Activated naive CD8-positive, alpha-beta T cell treated with anti-CD3 and anti-CD28 coated beads, Interleukin-2, amount 50 U/mL, for 24 hours (primary cell): ENCODE measurements at regions not wholly inside any gene's neighbourhood (a gene's known extent, or its start where the extent isn't known, plus 50 kb on each side); places are given as distances from the start of the nearest gene placed in this dataset.

Experiments used
- ATAC-seq: fragments of 150-1000 bp; cut with Tn5 transposase; one replicate; pipeline ENCODE4 v1.10.0; 2021
- DNase-seq: peaks from one replicate; pipeline ENCODE4 v3.0.0; 2021
- H3K27ac Mint-ChIP-seq: one replicate; pipeline ENCODE4 v1.8.0; 2021; ENCODE audit warnings: mild to moderate bottlenecking, mixed read lengths
- H3K27me3 Mint-ChIP-seq: one replicate; pipeline ENCODE4 v1.8.0; 2021; ENCODE audit warnings: mixed read lengths
- H3K36me3 Mint-ChIP-seq: one replicate; pipeline ENCODE4 v1.8.0; 2021; ENCODE audit warnings: low read depth, mixed read lengths
- H3K4me1 Mint-ChIP-seq: one replicate; pipeline ENCODE4 v1.8.0; 2021; ENCODE audit warnings: mixed read lengths
- H3K4me3 Mint-ChIP-seq: one replicate; pipeline ENCODE4 v1.8.0; 2021; ENCODE audit warnings: mild to moderate bottlenecking, moderate library complexity, mixed read lengths
- H3K9me3 Mint-ChIP-seq: one replicate; pipeline ENCODE4 v1.8.0; 2021; ENCODE audit warnings: mixed read lengths

DNA sequence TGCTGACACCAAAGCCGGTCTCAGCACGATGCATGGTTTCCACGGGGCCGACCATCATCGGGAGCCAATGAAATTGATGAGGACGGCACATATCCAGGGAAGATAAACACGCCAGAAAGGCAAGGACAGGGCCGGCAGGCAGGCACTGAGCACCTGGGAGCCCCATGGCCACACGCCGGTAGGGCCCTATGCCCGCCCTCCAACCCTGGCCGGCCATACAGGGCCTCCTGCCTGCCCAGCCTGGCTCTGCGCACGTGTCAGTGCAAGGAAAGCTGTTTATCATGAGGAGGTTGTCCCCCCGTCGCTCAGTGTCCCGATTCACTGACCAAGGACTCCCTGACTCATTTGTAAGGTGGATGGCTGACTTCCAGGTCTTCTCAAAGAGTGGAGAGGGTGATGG lies 237.5 kb downstream of the GLI2 start:
- Mint-ChIP-seq H3K27me3 (no peaks in the 10 kb centered on the region), H3K36me3 (no peaks in the 10 kb centered on the region), H3K4me3 (no peak overlapping the region), H3K4me1 (no peaks in the 10 kb centered on the region), H3K9me3 (no peaks in the 10 kb centered on the region), H3K27ac (no peak overlapping the region)
- DNase-seq (no peak), ATAC-seq (no peak)

- no peaks in the 10 kb centered on the region for H3K4me1 Mint-ChIP-seq
Observed at GRCh38 chr2:120974950-120975349, 239.3 kb downstream of the GLI2 start.

GRCh38 chr2:120976501-120977307 lies 241.0 kb downstream of the GLI2 start:
- DNase-seq (no peak), ATAC-seq (no peak)
- Mint-ChIP-seq H3K36me3 (no peaks in the 10 kb centered on the region), H3K4me3 (no peak overlapping the region), H3K9me3 (no peaks in the 10 kb centered on the region), H3K27ac (no peak overlapping the region), H3K27me3 (no peaks in the 10 kb centered on the region), H3K4me1 (no peaks in the 10 kb centered on the region)

More at GRCh38 chr2:120974950-120975349, 239.3 kb downstream of the GLI2 start:
- no peak overlapping the region for H3K4me3 Mint-ChIP-seq
- no peak overlapping the region for H3K27ac Mint-ChIP-seq
- DNase-seq (no peak), ATAC-seq (no peak)
- H3K27me3 Mint-ChIP-seq = no peaks in the 10 kb centered on the region
- H3K36me3 Mint-ChIP-seq = no peaks in the 10 kb centered on the region
- H3K9me3 Mint-ChIP-seq = no peaks in the 10 kb centered on the region

DNA sequence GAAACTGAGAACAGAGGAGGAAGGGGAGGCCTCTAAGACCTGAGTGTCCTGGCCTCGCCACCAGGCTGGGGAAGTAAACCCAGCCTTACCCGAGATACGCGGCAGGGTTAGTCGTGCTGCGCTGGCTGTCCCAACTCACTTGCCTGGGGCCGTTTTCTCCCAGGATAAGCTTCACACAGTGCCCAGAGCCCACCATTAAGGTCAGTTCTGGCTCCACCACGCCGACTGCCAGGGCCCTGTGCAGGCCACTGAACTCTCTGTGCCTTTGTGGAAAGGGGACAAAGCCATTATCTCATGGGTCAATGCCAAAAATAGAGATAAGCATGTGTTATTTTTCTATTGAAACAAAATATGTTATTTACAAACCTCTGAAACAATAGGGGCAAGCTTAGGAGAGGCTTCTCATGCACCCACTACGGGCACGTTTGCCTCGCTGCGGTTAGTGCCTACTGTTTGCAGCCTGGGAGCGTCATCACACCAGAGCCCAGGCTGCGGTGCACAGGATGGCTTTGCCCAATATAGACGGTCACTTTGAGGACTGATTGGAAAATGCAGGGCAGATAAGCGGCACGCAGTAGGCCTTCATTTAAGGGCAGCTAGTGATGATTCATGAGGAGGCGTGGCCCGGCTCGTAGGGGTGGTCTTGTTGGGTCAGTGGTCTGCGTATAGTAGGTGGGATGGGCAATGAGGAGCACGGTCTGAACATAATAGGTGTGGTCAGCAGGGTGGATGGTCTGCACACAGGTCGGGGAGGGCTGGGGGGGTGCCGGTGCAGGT lies 242.1 kb downstream of the GLI2 start:
- ATAC-seq (no peak), DNase-seq (no peak)
- H3K27me3 Mint-ChIP-seq = no peaks in the 10 kb centered on the region
- no peak overlapping the region for H3K4me3 Mint-ChIP-seq
- no peaks in the 10 kb centered on the region for H3K9me3 Mint-ChIP-seq
- no peak overlapping the region for H3K27ac Mint-ChIP-seq
- H3K36me3 Mint-ChIP-seq = no peaks in the 10 kb centered on the region
- no peaks in the 10 kb centered on the region for H3K4me1 Mint-ChIP-seq

GRCh38 chr2:120978359-120979050 lies 242.8 kb downstream of the GLI2 start:
- Mint-ChIP-seq H3K36me3 (no peaks in the 10 kb centered on the region), H3K4me3 (no peak overlapping the region), H3K27ac (no peak overlapping the region), H3K27me3 (no peaks in the 10 kb centered on the region), H3K4me1 (no peaks in the 10 kb centered on the region), H3K9me3 (no peaks in the 10 kb centered on the region)
- DNase-seq = no peak
- no peak for ATAC-seq

DNA sequence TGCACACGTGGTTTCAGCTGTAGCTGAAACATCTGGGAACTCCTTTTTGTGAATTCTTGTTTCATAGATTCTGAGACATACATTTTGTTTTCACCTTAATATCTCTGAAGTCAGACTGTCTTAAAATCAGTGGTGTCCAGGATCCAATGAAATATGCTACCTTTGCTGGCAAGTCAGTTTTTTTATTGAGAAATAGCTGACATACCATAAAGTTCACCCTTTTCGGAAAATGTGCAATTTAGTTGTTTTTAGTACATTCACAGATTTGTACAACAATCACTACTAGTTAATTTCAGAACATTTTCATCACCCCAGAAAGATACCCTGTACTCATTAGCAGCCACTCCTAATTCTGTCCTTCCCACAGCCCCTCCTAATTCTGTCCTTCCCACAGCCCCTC lies 243.7 kb downstream of the GLI2 start:
- DNase-seq (no peak), ATAC-seq (no peak)
- Mint-ChIP-seq H3K27me3 (no peaks in the 10 kb centered on the region), H3K4me1 (no peaks in the 10 kb centered on the region), H3K4me3 (no peak overlapping the region), H3K36me3 (no peaks in the 10 kb centered on the region), H3K9me3 (no peaks in the 10 kb centered on the region), H3K27ac (no peak overlapping the region)

GRCh38 chr2:120979921-120980320 lies 244.3 kb downstream of the GLI2 start:
- no peaks in the 10 kb centered on the region for H3K9me3 Mint-ChIP-seq
- no peak for ATAC-seq
- no peak overlapping the region for H3K4me3 Mint-ChIP-seq
- H3K27me3 Mint-ChIP-seq = no peaks in the 10 kb centered on the region
- no peak overlapping the region for H3K27ac Mint-ChIP-seq
- no peaks in the 10 kb centered on the region for H3K4me1 Mint-ChIP-seq
- DNase-seq = no peak
- no peaks in the 10 kb centered on the region for H3K36me3 Mint-ChIP-seq

- H3K36me3 Mint-ChIP-seq = no peaks in the 10 kb centered on the region
- no peaks in the 10 kb centered on the region for H3K4me1 Mint-ChIP-seq
- no peak overlapping the region for H3K27ac Mint-ChIP-seq
- no peaks in the 10 kb centered on the region for H3K9me3 Mint-ChIP-seq
- no peak for DNase-seq
- ATAC-seq = no peak
- H3K27me3 Mint-ChIP-seq = no peaks in the 10 kb centered on the region
- H3K4me3 Mint-ChIP-seq = no peak overlapping the region
Observed at GRCh38 chr2:120981443-120981842, 245.8 kb downstream of the GLI2 start.

- H3K9me3 Mint-ChIP-seq = no peaks in the 10 kb centered on the region
- H3K4me1 Mint-ChIP-seq = no peaks in the 10 kb centered on the region
- H3K27ac Mint-ChIP-seq = no peak overlapping the region
- H3K36me3 Mint-ChIP-seq = no peaks in the 10 kb centered on the region
- DNase-seq (no peak), ATAC-seq (no peak)
- no peak overlapping the region for H3K4me3 Mint-ChIP-seq
- H3K27me3 Mint-ChIP-seq = no peaks in the 10 kb centered on the region
Observed at GRCh38 chr2:120982598-120982997, 246.9 kb downstream of the GLI2 start.

- no peaks in the 10 kb centered on the region for H3K36me3 Mint-ChIP-seq
- ATAC-seq = no peak
- H3K9me3 Mint-ChIP-seq = no peaks in the 10 kb centered on the region
Observed at GRCh38 chr2:120983344-120983743, 247.7 kb downstream of the GLI2 start.

GRCh38 chr2:120984046-120984445 lies 248.4 kb downstream of the GLI2 start:
- Mint-ChIP-seq H3K4me3 (no peak overlapping the region), H3K27ac (no peak overlapping the region), H3K27me3 (no peaks in the 10 kb centered on the region), H3K9me3 (no peaks in the 10 kb centered on the region), H3K36me3 (no peaks in the 10 kb centered on the region), H3K4me1 (no peaks in the 10 kb centered on the region)
- DNase-seq = no peak
- no peak for ATAC-seq

More at GRCh38 chr2:120983344-120983743, 247.7 kb downstream of the GLI2 start:
- DNase-seq = no peak
- no peak overlapping the region for H3K27ac Mint-ChIP-seq
- H3K4me3 Mint-ChIP-seq = no peak overlapping the region
- H3K4me1 Mint-ChIP-seq = no peaks in the 10 kb centered on the region
- no peaks in the 10 kb centered on the region for H3K27me3 Mint-ChIP-seq

- Mint-ChIP-seq H3K27ac (no peak overlapping the region), H3K9me3 (no peaks in the 10 kb centered on the region), H3K4me3 (no peak overlapping the region), H3K36me3 (no peaks in the 10 kb centered on the region), H3K27me3 (no peaks in the 10 kb centered on the region), H3K4me1 (no peaks in the 10 kb centered on the region)
- DNase-seq (no peak), ATAC-seq (no peak)
Observed at GRCh38 chr2:120984452-120985173, 248.9 kb downstream of the GLI2 start.

DNA sequence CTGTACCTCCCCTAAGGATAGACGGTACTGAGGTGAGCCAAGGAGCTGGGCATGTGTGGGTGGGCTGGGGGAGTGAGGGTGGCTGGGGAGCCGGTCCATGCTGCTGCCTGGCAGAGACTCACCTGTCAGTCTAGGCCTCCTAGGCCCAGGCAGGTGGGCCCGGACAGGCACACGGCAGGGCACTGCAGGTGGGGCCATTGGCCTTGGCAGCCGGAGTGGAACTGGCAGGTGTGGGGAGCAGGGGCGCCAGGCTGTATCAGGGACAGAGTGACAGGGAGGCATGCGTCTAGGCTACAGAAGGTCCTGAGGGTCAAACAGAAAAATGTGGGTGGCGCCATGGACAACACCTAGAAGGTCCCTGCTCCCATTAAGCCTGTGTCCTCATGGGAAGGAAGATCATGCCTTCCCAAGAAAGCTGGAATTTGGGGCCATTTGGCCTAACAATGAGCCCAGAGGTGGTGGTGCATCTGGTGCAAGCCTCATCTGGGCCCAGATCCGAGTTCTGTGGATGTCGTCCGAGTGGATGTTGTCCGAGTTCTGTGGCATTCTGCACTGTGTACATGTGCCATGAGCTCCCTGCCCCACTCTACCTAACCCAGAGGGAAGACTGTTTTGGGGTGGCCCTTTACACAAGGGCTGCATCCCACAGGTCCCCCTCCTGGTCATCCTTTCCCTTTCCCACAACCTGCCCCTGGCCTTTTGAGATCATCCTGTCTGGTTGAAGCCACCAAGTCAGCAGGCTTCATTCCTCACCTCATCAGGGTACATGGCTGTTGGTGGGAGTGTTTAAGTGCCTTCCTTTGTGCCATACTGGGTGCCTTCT lies 249.7 kb downstream of the GLI2 start:
- no peaks in the 10 kb centered on the region for H3K4me1 Mint-ChIP-seq
- no peak for DNase-seq
- no peaks in the 10 kb centered on the region for H3K9me3 Mint-ChIP-seq
- H3K36me3 Mint-ChIP-seq = no peaks in the 10 kb centered on the region
- no peak for ATAC-seq
- H3K27ac Mint-ChIP-seq = no peak overlapping the region
- H3K27me3 Mint-ChIP-seq = no peaks in the 10 kb centered on the region
- H3K4me3 Mint-ChIP-seq = no peak overlapping the region
